GM06990 (cell line): ENCODE measurements at regions not wholly inside any gene's neighbourhood (a gene's known extent, or its start where the extent isn't known, plus 50 kb on each side); places are given as distances from the start of the nearest gene placed in this dataset.

Experiments used
- DNase-seq: peaks from one replicate; pipeline ENCODE4 v3.0.0-alpha.2; 2011; ENCODE audit not compliant: insufficient read length; ENCODE audit errors: extremely low read depth
- H3K27me3 ChIP-seq: replicated peaks from 2 replicates; pipeline ENCODE4 v1.6.0; 2011; ENCODE audit warnings: low read length; ENCODE audit not compliant: control insufficient read depth, insufficient read depth
- H3K36me3 ChIP-seq: 2 replicates; pipeline ENCODE4 v1.5.1; 2011; ENCODE audit warnings: low read length; ENCODE audit not compliant: control insufficient read depth, insufficient read depth
- H3K4me3 ChIP-seq: replicated peaks from 2 replicates; pipeline ENCODE4 v1.5.1; 2011; ENCODE audit warnings: low read depth, mild to moderate bottlenecking, control low read depth, low read length
- CTCF ChIP-seq: IDR thresholded peaks from 2 replicates; pipeline ENCODE4 v1.5.1; 2011; ENCODE audit warnings: low read length, control low read depth, mild to moderate bottlenecking, inconsistent platforms; ENCODE audit not compliant: insufficient read depth, poor library complexity, severe bottlenecking

GRCh38 chrX:39998636-39999406 lies 98.9 kb downstream of the BCOR start:
- Histone ChIP-seq H3K27me3 (no peaks in the 10 kb centered on the region), H3K4me3 (no peak overlapping the region), H3K36me3 (no peaks in the 10 kb centered on the region)
- TF ChIP-seq CTCF: no peak
- no peak for DNase-seq
